Fibroblast of lung (primary cell): ENCODE measurements at regions not wholly inside any gene's neighbourhood (a gene's known extent, or its start where the extent isn't known, plus 50 kb on each side); places are given as distances from the start of the nearest gene placed in this dataset.

Experiments used
- CTCF ChIP-seq, 2 donors: IDR thresholded peaks in 1 of 2; conservative IDR thresholded peaks in 1 of 2; 1 replicate in 1 of 2; 2 replicates in 1 of 2; pipeline ENCODE4 v1.5.1; 2011 to 2012; ENCODE audit warnings: low read length in 2 of 2, control low read depth in 1 of 2, inconsistent platforms in 1 of 2, low read depth in 1 of 2, mild to moderate bottlenecking in 1 of 2
- EZH2 ChIP-seq: IDR thresholded peaks from 2 replicates; pipeline ENCODE4 v1.5.1; 2012; ENCODE audit warnings: low read length, control low read depth, mild to moderate bottlenecking; ENCODE audit errors: missing control alignments

GRCh38 chr10:8180360-8181109 lies 126.0 kb downstream of the GATA3 start:
- no peak for TF ChIP-seq EZH2
- no peak for TF ChIP-seq CTCF (conservative IDR thresholded peaks at IDR 0.05 in 1 of 2, IDR thresholded peaks at IDR 0.05 in 1 of 2; ENCODE audit: low read depth in 1 of 2, low read length in 2 of 2)
